HG02759 (cell line): ENCODE measurements at regions not wholly inside any gene's neighbourhood (a gene's known extent, or its start where the extent isn't known, plus 50 kb on each side); places are given as distances from the start of the nearest gene placed in this dataset.
A peak's percentile ranks its signal among the peaks of the same experiment; 100 is the strongest.
"Not testable (repeated sequence)": the region's sequence is repeated elsewhere in the genome, so short reads cannot be mapped to it uniquely, and the experiment has no call there.

ENCODE experiments used
- ATAC-seq: cut with Tn5 transposase; IDR thresholded peaks from one replicate; pipeline ENCODE4 v1.9.1; 2021; ENCODE audit warnings: mild to moderate bottlenecking, moderate library complexity; ENCODE audit not compliant: unreplicated experiment

GRCh38 chr10:86579883-86580520 is 58.4 kb upstream of the WAPL start:
- no peak for ATAC-seq

- no peak for ATAC-seq
These were observed 58.9 kb upstream of the WAPL start for GRCh38 chr10:86580521-86580891.

- peak; percentile 51 for ATAC-seq
These were observed 62.4 kb upstream of the WAPL start for GRCh38 chr10:86583983-86584382.

GRCh38 chr10:86585037-86585929 is 63.7 kb upstream of the WAPL start:
- peak; percentile 94 for ATAC-seq

DNA sequence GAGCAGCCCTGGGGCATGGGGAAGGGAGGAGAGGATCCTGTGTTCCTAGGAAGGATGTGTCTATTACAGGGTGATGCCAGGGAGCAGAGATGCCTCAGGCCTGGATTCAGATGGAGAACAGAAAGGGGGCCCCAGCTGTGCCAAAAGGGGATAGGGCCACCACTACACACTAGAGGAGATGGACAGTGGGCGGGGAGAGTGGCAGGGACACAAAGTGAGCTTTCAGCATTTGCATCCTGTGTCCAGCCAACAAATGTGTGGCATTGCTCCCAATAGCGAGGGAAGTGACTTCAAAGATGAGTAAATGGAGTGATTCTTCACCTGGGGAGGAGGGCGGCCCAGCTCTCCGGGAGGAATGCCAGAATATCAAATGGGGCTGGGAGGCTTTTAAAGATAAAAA is 64.9 kb upstream of the WAPL start:
- no peak for ATAC-seq

GRCh38 chr10:86588781-86589180 is 65.6 kb upstream of the OPN4 start:
- ATAC-seq: not testable (repeated sequence)

DNA sequence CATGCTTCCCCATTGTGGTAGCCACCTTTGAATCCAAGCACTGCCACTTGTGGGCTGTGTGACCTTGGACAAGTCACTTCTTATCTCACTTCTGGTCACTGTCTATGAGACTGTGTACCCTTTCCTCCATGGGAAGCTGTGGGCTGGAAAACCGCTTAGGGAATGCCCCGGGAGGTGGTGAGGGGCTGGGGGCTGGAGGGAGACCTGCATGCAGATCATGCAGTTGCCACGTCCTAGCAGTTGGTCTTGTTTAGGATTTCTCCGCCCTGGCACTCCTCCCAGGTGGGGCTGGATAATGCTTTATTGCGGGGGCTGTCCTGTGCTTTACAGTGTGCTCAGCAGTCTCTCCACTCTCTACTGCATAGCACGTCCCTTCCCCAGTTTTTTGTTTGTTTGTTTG is 62.9 kb upstream of the OPN4 start:
- no peak for ATAC-seq

GRCh38 chr10:86592413-86592812 is 61.9 kb upstream of the OPN4 start:
- ATAC-seq: no peak

GRCh38 chr10:86594535-86594934 is 59.8 kb upstream of the OPN4 start:
- ATAC-seq: no peak

DNA sequence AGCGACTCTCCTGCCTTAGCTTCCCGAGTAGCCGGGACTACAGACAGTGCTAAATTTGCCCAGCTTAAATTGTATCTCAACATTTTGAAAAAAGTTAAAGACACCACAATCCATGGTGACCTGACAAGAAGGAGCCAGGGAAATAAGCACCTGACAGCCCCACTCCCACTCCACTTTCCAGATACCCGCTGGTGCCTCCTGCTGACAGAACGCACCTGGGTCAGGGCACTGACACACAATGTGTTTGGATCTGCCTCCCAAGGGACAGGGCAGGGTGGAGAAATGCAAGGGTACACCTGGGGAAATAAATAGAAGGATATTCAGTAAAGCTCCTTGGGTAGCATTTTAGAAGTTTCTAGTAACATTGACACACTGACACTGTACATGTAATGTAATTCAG is 58.9 kb upstream of the OPN4 start:
- ATAC-seq: no peak

DNA sequence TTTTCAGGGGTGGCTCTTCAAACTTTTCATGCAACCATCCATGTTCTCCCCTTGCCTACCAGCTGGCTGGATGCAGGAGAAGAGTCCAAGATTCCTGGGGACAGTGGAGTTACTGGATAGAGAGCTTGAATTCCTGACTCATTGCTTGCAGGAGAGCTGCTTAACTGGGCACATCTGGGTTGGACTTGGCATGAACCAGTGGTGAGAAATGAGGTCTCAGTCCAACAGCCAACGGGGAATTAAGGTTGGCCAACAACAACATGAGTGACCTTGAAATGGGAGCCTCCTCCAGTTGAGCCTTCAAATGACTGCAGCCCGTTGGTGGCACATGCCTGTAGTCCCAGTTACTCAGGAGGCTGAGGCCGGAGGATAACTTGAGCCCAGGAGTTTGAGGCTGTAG is 58.1 kb upstream of the OPN4 start:
- no peak for ATAC-seq

DNA sequence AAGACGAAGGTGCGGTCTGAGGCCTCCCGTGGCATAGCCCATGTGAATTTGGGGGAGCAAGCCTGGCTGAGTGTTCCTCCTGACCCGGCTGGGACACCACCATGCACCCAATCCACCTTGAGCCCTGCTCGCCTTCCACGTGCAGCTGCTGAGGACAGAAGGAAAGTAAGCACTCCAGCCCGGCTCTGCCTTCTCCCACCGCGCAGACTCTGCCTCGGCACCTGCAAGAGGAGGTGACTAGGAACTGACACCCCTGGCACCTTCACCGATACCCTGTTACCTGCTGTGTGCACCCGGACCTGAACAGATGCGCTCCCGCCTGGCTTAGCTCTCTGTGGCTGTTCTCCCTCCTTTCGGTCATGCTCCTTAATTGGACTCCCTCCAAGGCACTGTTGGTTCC is 57.0 kb upstream of the OPN4 start:
- ATAC-seq: no peak

- ATAC-seq: no peak
These were observed 56.2 kb upstream of the OPN4 start for GRCh38 chr10:86598151-86598550.

- no peak for ATAC-seq
These were observed 55.3 kb upstream of the OPN4 start for GRCh38 chr10:86599041-86599440.

- peak; percentile 88 for ATAC-seq
These were observed 54.6 kb upstream of the OPN4 start for GRCh38 chr10:86599729-86600128.

- no peak for ATAC-seq
These were observed 54.1 kb upstream of the OPN4 start for GRCh38 chr10:86600296-86600695.

DNA sequence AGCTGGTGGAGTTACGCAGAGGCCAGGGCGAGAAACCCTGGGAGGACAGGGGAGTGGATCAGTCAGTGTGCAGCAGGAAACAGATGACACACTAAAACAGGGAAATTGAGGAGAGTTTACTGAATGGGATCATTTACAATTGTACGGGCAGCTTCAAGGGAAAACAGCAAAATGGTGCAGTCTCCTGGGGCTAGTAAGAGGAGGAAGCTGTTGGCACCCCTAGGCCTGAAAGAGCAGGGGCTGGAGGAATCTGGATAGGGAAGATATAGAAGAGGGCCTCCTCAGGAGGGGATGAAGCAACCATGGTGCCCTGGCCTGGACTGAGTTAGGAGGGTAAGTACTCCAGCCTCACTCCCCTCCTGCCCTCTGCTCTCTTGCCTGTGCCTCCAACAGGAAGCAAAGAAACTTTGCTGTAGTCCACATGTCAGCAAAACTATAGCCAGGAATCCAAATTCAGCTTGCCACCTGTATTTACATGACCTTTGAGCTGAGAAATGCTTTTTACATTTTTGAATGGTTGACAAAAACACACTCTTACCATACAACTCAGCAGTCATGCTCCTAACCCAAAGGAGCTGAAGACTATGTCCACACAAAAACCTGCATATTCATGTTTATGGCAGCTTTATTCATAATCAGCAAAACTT is 52.3 kb upstream of the OPN4 start:
- ATAC-seq: no peak

GRCh38 chr10:86603256-86603655 is 51.1 kb upstream of the OPN4 start:
- no peak for ATAC-seq
